Renal cortical epithelial cell (primary cell): ENCODE measurements at regions not wholly inside any gene's neighbourhood (a gene's known extent, or its start where the extent isn't known, plus 50 kb on each side); places are given as distances from the start of the nearest gene placed in this dataset.
"Not testable (repeated sequence)": the region's sequence is repeated elsewhere in the genome, so short reads cannot be mapped to it uniquely, and the experiment has no call there.

Experiments
- DNase-seq: peaks from one replicate; pipeline ENCODE4 v3.0.0-alpha.2; 2011; ENCODE audit warnings: low read depth

- no peak for DNase-seq
Observed at GRCh38 chr14:82935691-82936090, 1402.0 kb upstream of the SEL1L start.

DNA sequence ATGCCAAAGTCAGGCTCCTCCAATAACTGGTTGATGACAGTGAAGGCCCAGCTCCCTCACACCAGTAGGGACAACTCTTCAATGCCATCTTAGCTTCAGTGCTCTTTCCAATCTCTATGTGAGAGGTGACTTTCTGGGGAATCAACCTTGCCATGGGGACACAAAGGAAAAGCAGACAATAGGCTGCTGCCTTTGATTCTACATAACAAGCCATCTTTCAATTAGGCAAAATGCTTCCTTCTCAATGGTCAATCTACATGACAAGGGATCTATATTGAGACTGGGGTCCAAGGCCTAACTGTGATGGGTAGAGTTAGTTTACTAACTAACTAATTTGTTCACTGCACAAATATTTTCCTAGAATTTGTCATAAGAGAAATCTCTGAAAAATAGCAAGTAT lies 1417.5 kb upstream of the SEL1L start:
- no peak for DNase-seq

DNA sequence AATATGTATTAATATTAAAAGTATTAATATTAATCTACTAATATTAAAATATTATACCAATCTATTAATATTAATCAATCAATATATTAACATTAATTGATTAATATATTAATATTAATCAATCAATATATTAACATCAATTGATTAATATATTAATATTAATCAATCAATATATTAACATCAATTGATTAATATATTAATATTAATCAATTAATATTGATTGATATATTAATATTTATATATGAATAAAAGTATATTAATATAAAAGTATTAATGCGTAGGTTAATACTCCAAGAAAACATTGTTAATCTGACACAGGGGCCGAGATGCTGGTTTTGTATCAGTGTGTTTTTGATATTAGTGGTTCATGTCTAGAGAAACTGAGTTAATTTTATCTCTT lies 1430.1 kb upstream of the SEL1L start:
- no peak for DNase-seq

- no peak for DNase-seq
Observed at GRCh38 chr14:82987502-82988124, 1454.0 kb upstream of the SEL1L start.

- not testable (repeated sequence) for DNase-seq
Observed at GRCh38 chr14:82994547-82994946, 1460.9 kb upstream of the SEL1L start.

- no peak for DNase-seq
Observed at GRCh38 chr14:82999802-83000201, 1466.1 kb upstream of the SEL1L start.

GRCh38 chr14:83004456-83005006 lies 1470.9 kb upstream of the SEL1L start:
- no peak for DNase-seq

DNA sequence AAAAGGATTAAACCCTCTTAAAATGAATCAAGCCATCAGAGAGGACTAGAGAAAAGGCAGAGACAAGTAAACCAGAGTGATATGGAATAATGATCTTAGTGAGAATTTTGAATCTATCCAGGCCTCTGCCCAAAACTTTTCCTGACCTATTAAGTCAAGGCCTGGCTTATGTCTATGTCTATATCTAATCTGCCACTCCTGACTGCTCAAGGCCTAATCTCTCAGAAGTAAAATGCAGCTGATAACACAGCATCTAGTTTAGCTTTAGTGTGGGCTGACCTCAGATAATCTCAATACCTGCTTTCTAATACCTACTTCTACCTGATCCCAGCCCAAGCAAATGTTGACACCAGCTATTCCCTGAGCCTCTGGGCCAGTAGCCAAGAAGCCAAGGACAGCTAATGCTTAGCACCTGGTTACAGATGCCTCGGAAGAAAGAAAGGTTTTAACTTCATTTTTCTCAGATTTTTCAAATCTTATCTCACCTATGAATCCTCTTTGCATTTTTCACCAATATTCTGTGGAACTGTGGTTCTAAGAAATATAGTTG lies 1472.5 kb upstream of the SEL1L start:
- DNase-seq, result no peak

DNA sequence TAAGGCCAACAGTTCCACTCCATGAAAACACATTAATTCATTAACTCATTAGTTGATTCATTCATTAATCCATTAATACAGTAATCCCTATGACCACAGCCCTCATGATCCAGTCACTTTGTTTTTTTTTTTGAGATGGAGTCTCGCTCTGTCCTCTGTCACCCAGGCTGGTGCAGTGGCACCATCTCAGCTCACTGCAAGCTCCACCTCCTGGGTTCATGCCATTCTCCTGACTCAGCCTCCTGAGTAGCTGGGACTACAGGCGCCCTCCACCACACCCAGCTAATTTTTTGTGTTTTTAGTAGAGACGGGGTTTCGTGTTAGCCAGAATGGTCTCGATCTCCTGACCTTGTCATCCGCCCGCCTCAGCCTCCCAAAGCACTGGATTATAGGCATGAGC lies 1473.4 kb upstream of the SEL1L start:
- not testable (repeated sequence) for DNase-seq

DNA sequence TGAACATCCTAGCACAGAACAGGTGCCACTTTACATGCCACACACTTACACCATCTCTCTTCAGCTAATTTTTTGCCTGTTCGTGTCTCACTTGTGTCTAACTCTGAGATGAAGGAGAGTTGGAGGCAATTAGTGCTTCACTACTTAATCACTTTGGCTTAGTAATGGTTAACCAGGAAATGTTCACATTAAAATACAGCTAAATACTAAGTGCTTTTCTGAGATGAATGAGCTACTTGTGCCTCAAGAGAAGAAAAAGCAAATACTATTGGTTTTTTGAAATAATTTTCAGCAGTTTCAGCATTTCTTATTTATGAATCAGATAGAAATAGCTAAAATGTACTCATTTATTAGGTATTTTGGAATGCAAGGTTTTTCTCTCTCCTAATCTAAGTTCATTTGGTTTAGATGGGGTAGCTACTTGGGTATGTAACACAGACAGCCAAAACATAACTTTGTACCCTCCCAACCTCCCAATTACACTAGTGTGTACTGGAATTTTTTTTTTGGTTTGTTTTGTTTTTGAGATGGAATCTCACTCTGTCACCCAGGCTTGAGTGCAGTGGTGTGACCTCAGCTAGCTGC lies 1474.1 kb upstream of the SEL1L start:
- no peak for DNase-seq

GRCh38 chr14:83017296-83017695 lies 1483.6 kb upstream of the SEL1L start:
- no peak for DNase-seq

DNA sequence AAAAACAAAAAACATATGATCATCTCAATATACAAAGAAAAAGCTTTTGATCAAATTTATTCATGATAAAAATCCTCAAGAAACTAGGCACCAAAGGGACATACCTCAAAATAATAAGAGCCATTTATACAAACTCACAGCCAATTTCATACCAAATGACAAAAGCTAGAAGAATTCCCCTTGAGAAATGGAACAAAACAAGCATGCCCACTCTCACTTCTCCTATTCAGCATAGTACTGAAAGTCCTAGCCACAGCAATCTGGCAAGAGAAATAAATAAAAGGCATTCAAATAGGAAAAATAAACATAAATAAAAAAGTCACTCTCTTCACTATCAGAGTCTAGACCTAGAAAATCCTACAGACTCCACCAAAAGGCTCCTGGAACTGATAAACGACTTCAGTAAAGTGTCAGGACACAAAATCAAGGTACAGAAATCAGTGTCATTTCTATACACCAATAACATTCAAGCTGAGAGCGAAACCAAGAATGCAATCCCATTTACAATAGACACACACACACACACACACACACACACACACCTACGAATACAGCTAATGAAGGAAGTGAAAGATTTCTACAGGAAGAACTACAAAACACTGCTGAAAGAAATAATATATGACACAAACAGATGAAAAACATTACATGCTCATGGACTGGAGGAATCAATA lies 1486.2 kb upstream of the SEL1L start:
- DNase-seq, result no peak

DNA sequence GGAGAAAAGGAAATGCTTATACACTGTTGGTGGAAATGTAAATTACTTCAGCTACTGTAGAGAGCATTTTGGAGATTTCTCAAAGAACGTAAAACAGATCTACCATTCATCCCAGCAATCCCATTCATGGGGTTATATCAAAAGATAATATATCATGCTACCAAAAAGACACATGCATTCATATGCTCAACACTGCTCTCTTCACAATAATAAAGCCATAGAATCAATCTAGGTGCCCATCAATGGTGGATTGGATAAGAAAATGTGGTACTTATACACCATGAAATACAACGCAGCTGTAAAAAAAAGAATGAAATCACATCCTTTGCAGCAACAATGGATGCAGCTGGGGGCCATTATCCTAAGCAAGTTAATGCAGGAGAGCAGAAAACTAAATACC lies 1487.7 kb upstream of the SEL1L start:
- DNase-seq, result no peak

DNA sequence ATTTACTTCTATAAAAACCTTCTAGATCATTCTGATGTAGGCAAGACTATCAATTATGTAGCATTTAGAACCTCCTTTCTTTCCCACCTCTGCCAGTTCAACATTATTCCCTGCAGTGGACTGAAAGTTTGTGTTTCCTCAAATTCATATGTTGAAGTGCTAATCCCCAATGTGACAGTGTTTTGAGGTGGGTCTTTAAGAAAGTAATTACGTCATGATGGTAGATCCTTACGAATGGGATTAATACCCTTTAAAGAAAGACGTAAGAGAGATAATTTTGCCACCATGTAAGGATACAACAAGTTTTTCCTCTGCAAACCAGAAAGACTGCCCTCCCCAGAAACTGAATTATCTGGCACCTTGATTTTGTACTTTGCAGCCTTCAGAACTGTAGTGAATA lies 1489.7 kb upstream of the SEL1L start:
- no peak for DNase-seq

DNA sequence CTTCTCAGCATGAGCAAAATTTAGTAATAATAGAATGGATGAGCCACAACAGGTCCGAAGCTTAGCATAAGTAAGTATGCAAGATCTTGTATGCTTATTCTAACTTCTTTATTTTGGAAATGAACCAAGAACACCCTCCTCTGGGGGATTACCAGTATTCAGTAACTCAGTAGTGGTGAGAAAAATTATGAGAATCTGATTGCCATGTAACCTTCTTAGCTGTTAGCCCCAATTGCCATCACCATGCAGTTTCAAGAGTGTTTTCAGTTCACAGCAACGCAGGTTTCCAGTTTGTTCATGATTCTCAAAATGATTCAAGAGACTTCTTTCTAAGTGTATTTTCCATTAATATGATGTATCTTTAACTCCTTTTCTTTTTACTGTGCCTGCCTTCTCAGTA lies 1507.6 kb upstream of the SEL1L start:
- no peak for DNase-seq

DNA sequence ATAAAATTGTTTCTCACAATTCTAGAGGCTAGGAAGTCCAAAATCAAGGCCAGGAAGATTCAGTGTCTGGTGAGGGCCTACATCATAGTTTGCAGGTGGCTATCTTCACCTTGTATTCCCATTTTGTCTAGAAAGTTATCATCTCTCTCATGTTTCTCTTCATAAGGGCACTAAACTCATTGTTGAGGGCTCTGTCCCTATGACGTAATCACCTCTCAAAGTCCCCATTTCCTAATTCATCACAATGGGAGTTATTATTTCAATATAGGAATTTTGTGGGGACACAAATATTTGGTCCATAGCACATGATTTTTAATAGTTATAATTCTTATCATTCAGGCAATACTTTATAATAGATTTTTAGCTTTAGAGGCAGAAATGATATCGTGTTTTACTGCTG lies 1509.2 kb upstream of the SEL1L start:
- no peak for DNase-seq

DNA sequence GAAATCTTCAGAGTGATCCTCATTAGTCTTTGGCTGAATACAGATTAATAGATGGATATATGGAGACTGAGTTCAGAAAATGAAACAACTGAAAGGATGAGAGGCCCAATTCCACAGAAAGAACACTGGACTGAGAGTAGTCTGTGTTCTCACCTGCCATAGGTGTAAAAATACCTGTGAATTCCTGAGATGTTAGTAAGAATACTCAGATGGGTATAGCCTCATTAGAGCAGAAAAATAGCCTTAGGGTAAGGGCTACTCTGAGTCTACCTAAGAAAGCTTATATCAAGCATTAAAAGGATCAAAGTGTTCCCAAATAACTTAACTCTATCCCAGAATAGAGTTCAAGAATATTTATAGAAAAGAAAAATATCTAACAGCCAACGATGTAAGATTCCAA lies 1510.3 kb upstream of the SEL1L start:
- peak; percentile 0 for DNase-seq

GRCh38 chr14:83047059-83047830 lies 1513.6 kb upstream of the SEL1L start:
- DNase-seq, result no peak

DNA sequence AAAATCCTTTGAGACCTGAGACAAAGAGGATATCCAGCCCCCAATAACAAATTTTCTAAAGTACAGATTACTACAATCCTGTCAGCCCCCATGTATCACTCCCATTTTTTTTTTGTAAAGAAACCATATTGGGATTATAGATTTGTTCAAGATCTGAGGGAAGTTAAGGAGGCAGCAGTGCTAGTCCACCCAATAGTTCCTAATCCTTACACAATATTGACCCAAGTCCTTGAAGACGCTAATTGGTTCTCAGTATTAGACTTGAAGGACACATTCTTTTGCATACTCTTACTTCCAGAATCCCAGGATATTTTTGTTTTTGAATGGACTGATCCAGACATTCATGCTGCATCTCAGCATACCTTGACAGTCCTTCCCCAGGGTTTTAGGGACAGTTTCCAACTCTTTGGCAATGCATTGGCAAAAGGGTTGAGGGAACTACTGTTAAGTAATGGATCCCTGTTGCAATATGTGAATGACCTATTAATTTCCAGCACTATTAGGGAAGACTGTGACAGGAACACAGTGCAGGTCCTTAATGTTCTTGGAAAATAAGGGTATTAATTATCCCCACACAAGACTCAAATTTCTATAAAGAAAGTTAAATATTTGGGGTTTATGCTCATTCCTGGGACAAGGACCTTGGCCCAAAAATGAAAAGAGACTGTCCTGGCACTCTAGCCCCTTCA lies 1519.5 kb upstream of the SEL1L start:
- DNase-seq, result no peak

GRCh38 chr14:83058068-83058467 lies 1524.4 kb upstream of the SEL1L start:
- no peak for DNase-seq

GRCh38 chr14:83071888-83072501 lies 1538.3 kb upstream of the SEL1L start:
- peak; percentile 7 for DNase-seq
